NCI-H748 treated with DMSO at 0.1 percent for 48 hours (cell line): ENCODE measurements at regions not wholly inside any gene's neighbourhood (a gene's known extent, or its start where the extent isn't known, plus 50 kb on each side); places are given as distances from the start of the nearest gene placed in this dataset.
"Not testable (repeated sequence)": the region's sequence is repeated elsewhere in the genome, so short reads cannot be mapped to it uniquely, and the experiment has no call there.

Experiments
- DNase-seq: peaks from one replicate; lab custom pipeline; 2025; lab: John Stamatoyannopoulos, UW

DNA sequence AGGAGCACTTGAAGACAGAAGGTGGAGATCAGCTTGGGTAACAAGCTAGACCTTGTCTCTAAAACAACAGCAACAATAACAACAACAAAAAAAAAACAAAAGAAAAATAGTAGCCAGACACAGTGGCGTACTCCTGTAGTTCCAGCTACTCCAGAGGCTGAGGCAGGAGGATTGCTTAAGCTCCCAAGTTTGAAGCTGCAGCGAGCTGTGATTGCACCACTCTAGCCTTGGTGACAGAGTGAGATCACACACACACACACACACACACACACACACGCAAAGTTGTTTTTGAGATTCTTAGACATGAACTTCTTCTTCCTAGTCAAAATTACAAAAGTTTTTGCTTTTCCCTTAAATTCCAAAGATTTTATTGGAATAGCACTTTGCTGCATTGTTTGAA is 93.0 kb upstream of the IGSF10 start:
- DNase-seq = no peak

DNA sequence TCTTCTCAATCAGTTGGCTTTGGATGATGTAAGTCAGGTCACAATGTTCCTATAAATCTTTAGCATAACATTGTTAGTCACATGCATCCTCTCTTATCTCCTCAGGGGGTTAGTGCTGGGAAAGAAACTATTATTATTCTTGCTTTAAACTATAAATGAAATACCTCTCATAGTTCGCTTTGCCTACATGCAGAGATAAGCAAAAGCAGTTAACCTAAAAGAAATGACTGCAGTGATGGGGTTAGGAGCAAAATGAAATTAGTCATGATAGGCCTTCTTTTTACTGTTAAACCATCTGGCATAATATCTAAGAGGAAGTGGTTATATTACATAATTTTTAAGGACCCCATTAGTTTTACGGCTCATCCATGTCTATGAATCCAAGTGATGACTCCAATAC is 91.7 kb upstream of the IGSF10 start:
- no peak for DNase-seq

DNA sequence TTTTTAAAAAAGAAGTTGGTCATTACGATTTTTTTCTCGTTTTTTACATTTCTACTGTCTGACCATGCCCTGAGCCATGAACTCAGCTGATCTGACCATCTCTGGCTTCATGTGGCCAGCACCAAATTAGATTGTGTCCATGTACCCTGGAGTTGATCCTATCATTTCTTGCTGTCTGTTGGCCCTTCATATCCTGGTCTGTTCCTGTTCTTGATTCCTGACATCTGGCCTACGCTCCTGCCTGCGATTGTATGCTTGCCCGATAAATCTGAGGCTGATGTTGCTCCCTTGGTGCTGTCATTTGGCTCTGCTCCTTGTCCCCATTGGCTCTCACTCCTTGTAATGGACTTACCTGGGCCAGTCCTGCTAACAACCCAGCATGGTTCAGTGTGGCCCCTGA is 89.8 kb upstream of the IGSF10 start:
- no peak for DNase-seq

DNA sequence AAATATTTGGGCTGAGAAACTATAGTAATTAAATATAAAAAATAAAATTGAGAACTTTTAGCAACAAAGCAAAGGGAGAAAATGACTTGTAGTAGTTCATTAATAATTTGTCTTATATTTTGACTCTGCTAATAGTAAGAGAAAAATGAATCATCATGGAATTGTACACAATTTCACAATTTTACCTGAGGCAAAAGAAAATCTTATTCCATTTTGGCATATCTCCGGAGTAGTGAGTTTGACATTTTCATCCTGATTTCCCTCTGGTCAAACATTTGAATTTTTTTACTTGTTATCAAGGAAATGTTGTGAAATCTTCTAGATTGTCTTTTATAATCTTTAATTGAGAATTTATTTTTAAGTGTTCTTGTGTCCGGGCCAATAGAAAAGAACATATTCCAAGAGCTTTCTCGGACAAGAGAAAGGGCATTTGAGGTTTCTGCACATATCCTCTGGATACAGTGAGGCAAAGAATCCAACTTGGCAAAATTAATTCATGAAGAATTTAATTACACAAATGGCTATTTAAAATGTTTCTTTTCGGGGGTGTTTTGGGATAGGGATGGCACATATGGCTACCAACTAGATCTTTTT is 89.3 kb upstream of the IGSF10 start:
- no peak for DNase-seq

DNA sequence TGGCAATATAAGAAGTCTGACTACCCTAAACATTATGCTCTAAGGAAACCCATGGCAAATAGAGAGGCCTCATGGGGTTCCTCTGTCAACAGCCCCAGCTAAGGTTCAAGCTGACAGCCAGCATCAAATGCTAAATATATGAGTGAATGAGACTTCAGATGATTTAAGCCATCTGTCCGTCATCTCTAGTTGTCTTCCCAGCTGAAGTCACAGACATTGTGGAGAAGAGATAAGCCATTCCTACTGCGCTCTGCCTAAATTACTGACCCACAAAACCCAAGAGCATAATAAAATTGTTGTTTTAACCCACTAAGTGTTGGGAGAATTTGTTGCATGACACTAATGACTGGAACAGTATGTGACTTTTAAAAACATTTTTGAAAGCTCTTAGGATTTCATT is 87.3 kb upstream of the IGSF10 start:
- DNase-seq = no peak

DNA sequence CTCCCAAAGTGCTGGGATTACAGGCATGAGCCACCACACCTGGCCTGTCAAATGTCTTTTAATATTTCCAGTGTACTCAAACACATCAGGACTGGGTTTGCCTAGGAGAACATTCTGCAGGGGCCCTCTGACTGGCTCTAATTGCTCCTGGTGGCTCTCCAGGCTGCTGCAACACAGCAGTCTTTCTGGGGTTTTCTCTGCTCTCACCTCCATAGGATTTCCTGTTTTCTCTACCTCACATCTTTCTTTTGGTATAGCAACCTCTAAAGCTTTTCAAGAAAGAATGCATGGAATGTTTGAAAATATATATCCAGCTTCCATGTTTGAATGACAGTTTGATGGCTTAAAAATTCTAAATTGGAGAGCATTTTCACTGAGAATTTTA is 83.3 kb upstream of the IGSF10 start:
- no peak for DNase-seq

DNA sequence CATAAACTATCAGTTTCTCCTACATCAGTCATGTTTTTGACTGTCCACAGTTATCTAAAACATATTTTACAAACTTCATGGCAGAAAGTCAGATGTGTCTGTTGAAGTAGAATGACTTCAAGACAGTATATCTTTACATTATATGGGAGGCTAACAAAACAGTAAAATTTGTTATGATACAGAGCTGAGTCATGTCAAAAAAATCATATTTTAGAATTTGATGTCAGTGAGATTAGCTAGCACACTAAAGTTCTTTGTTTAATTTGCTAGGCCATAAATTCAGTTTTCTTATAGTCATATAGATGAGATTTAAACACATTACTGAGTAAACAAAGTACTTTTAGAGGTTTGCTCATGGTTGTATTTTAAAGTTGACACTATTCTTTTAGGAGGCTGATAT is 80.3 kb upstream of the IGSF10 start:
- no peak for DNase-seq

DNA sequence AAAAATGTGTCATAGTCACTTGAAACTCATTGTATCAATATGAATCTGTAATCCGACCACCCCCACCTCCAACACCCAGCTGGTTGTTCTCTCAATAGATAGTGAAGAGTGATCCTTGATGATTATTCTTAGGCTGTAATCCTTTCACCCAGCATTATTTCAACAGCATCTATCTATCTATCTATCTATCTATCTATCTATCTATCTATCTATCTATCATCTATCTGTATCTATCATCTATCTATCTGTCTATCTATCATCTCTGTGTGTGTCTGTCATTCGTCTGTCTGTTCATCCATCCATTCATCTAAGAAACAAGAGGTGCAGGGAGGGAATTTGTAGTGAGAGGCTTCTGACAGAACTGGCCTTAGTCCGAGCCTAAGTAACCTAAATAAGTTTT is 78.7 kb upstream of the IGSF10 start:
- DNase-seq = no peak

DNA sequence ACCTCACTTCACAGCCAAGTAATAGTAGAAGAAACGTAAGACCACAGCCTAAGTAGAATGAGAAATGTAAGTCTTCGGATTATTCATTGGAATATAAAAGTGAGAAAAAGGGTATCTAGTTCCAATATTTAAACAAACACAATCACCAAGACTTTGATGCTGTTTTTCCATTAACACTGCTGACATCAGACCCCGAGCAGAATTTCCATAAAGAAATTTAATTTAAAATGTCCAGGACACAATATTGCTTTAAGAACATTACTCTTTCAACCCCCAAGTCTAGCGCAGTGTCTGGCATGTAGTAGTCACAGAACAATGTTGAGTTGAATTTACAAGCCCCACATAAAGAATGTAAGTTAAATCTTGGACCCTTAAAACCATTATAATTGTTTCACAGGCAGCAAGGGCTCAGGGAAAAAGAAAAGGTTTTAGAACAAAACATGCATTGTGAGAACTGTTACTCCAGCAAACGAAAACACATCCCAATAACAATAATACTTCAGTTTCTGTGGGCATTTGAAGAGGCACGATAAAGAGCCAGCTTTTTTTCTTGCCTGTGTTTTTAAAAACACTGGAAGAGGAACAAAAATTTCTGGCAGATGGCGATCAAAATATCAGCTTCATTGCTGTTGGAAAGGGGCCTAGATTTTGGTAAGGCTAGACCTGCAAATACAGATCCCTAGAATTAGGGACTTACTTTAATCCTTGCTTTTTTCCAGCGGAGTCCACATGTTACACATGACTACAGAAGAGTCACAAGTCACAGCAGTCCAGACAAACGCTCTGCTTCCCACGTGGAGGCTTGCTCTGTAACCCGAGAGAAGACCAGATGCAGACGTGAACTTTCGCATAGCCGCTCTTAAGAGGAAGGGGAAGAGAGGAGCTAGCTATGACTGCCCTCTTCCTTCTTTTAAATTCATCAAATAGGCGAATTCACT is 77.9 kb upstream of the IGSF10 start:
- no peak for DNase-seq

DNA sequence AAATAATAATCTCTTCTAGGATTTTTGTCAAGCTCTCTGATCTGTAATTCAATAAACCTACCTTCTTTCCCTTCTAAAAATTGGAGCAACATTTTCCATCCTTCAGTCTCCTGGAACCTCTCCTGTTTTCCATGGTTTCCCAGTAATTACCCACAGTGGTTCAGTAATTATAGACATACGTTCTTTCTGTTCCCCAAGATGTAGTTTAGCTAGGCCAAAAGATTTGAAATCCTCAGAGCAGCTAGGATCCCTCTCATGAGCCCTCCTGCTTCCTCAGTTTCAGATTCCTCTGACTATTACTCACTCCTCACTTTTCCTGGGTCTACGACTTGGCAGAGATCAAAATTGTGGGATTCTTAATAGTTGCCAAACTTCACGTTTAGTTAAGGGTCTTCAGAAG is 76.9 kb upstream of the IGSF10 start:
- no peak for DNase-seq

DNA sequence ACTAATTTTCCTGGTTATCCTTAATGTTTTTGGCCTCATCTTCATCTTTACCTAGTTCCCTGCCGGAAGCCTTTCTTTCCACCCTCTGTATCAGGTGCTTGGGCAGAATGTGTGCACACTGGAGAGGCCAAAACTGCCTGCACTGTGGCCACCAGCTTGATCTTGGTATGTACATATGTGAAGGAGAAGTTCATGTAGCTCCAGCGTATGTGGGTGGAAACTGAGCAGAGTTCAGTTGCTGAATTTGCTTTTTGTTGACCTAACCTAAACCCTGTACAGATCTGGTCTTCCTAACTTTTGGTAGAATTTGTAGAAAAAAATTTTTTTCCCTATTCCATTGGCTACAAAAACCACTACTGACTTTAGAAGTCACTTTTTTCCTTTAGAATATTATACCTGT is 65.9 kb upstream of the IGSF10 start:
- DNase-seq = no peak

DNA sequence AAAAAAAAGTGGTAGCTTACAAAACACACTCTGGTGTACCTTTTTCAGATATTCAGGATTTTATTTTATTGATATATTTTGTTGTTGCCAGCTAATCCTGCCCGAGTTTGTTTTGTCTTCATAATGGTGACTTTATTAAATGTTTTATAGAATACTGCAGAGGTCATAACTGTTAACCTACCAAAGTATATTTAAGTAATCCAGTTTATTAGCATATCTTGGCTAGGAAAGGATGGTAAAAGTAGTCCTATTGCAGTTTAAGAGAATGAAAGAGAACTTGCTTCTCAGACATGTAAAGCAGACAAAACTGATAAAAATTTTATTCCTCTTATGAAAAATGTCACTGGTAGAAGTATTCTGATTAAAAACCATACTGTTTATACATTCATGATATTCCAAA is 59.2 kb upstream of the IGSF10 start:
- no peak for DNase-seq

DNA sequence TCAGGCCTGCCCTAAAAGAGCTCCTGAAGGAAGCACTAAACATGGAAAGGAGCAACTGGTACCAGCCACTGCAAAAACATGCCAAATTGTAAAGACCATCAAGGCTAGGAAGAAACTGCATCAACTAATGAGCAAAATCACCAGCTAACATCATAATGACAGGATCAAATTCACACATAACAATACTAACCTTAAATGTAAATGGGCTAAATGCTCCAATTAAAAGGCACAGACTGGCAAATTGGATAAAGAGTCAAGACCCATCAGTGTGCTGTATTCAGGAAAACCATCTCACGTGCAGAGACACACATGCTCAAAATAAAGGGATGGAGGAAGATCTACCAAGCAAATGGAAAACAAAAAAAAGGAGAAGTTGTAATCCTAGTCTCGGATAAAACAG is 50.6 kb upstream of the IGSF10 start:
- not testable (repeated sequence) for DNase-seq
